ENCODE measurements at regions not wholly inside any gene's neighbourhood (a gene's known extent, or its start where the extent isn't known, plus 50 kb on each side); places are given as distances from the start of the nearest gene placed in this dataset.

DNA sequence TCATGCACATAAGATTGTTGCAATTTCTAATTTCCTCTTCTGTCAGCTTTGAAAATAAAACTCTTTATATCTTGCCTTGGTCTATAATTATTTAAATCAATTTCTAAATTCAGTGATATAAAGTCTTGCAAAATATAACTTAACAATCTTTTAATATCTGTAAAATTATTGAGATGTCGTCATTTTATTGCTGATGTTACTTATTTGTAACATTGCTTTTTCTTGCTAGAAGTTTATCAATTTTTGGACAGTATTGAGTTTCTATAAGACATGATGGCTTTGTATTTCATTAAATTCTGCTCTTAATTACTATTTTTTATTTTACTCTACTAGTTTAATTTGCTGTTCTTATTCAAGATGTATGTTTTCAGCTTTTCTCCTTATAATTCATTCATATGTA is 1036.5 kb downstream of the TMEM182 start:
- no peak overlapping the region for H3K27ac ChIP-seq (ENCODE audit: low read depth, low read length)
- no peaks in the 10 kb centered on the region for H3K4me1 ChIP-seq (ENCODE audit: control insufficient read depth in 1 of 2, insufficient read depth in 2 of 2, low read length in 2 of 2)
- no peak for DNase-seq (ENCODE audit: low read depth, low spot score)
- peaks cover 9 to 20% of the 10 kb centered on the region in 2 experiments; a peak in 2 of 4 replicates for H3K9me3 ChIP-seq (ENCODE audit: control insufficient read depth in 1 of 2, insufficient read depth in 1 of 2, low read depth in 1 of 2, low read length in 2 of 2)
- H4K20me1 ChIP-seq (ENCODE audit: insufficient read depth), result no peaks in the 10 kb centered on the region
- POLR2A ChIA-PET, result no interaction called here
- no peak overlapping the region for H3K9ac ChIP-seq (ENCODE audit: low read length)
- no peak overlapping the region for H3K4me2 ChIP-seq (ENCODE audit: low read length)
- H3K9me2 ChIP-seq (ENCODE audit: insufficient read depth), result no peaks in the 10 kb centered on the region
- H3K4me3 ChIP-seq (replicated peaks in 1 of 2; ENCODE audit: low read depth in 1 of 2, low read length in 2 of 2), result no peak overlapping the region
- no peaks in the 10 kb centered on the region for H3K36me3 ChIP-seq (ENCODE audit: control insufficient read depth in 1 of 2, insufficient read depth in 2 of 2, low read length in 2 of 2)
- CTCF ChIA-PET, result no interaction called here
- no peak overlapping the region for H2AFZ ChIP-seq (ENCODE audit: low read depth, low read length, poor library complexity, severe bottlenecking)
- TF ChIP-seq SRF (IDR thresholded peaks at IDR 0.05; ENCODE audit: low read depth) (no peak), JUND (IDR thresholded peaks at IDR 0.05) (no peak)
- RAD21 ChIA-PET (ENCODE audit: low non-redundant PET in 1 of 2, low total read pairs in 2 of 2, uncharacterized antibody in 2 of 2, unreplicated experiment in 2 of 2), result no interaction called here
- no peaks in the 10 kb centered on the region for H3K79me2 ChIP-seq (ENCODE audit: insufficient read depth, low read length)
- ATAC-seq, result no peak
- intact Hi-C loops (cut with micrococcal nuclease), result no loop called here
- BruUV-seq (replicated peaks), result no TSS peak
- no peaks in the 10 kb centered on the region for H3K27me3 ChIP-seq (ENCODE audit: insufficient read depth, low read length)

DNA sequence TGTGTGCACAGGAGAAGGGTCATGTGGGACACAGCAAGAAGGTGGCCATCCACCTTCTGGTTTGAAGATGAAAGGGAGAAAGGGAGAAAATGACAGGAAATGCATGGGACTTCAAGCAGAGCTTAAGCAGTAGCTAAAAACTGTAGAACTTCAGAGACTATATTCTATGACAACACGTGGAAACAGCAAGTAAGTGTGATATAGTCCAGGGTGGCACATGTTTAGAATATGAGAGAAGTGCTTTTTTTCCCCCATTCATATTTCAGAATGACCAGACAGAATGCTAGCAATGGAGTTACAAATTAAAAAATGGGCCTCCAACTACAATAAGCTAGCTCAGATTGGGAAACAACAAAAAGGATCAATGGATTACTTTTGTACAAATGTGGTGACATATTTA is 1042.2 kb downstream of the TMEM182 start:
- intact Hi-C loops (cut with micrococcal nuclease), result no loop called here
- TF ChIP-seq TCF7L2 (IDR thresholded peaks at IDR 0.05; ENCODE audit: borderline replicate concordance, extremely low read depth, insufficient read depth, insufficient read length) (no peak), EGR1 (IDR thresholded peaks at IDR 0.05; ENCODE audit: low read depth) (no peak)

DNA sequence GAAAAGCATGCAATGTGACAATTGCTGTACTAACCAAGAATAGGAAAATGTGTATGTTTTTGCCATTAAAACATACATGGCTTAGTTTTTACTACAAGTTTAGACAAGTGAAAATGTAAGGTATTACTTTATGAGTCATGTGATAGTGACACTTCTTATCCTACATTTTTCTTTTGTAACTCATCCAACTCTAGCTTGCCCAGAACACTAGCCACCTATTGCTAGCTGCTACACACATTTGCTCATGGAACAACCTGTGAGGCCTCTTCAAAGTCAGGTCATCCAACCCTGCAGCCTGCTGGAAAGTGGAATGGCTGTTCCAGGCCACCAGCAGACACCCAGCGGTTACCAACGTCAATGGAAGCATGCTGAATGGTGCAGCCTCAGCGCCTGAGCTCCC is 1043.9 kb downstream of the TMEM182 start:
- H3K9me3 ChIP-seq (ENCODE audit: control insufficient read depth in 1 of 2, insufficient read depth in 1 of 2, low read depth in 1 of 2, low read length in 2 of 2), result peaks cover 14 to 20% of the 10 kb centered on the region in 2 experiments; a peak in 2 of 4 replicates
- intact Hi-C loops (cut with micrococcal nuclease), result no loop called here
- no TSS peak for BruUV-seq (replicated peaks)

More for the DNA sequence above, 1042.2 kb downstream of the TMEM182 start:
- RAD21 ChIA-PET (ENCODE audit: low non-redundant PET in 1 of 2, low total read pairs in 2 of 2, uncharacterized antibody in 2 of 2, unreplicated experiment in 2 of 2), result no interaction called here
- Histone ChIP-seq H3K9ac (ENCODE audit: low read length) (no peak overlapping the region), H4K20me1 (ENCODE audit: insufficient read depth) (no peaks in the 10 kb centered on the region), H3K4me2 (ENCODE audit: low read length) (no peak overlapping the region), H3K27me3 (ENCODE audit: insufficient read depth, low read length) (no peaks in the 10 kb centered on the region), H3K36me3 (ENCODE audit: control insufficient read depth in 1 of 2, insufficient read depth in 2 of 2, low read length in 2 of 2) (no peaks in the 10 kb centered on the region), H3K27ac (ENCODE audit: low read depth, low read length) (no peak overlapping the region), H3K79me2 (ENCODE audit: insufficient read depth, low read length) (no peaks in the 10 kb centered on the region), H2AFZ (ENCODE audit: low read depth, low read length, poor library complexity, severe bottlenecking) (no peak overlapping the region), H3K9me2 (ENCODE audit: insufficient read depth) (no peaks in the 10 kb centered on the region), H3K9me3 (ENCODE audit: control insufficient read depth in 1 of 2, insufficient read depth in 1 of 2, low read depth in 1 of 2, low read length in 2 of 2) (peaks cover 13 to 20% of the 10 kb centered on the region in 2 experiments; a peak in 2 of 4 replicates), H3K4me3 (replicated peaks in 1 of 2; ENCODE audit: low read depth in 1 of 2, low read length in 2 of 2) (no peak overlapping the region), H3K4me1 (ENCODE audit: control insufficient read depth in 1 of 2, insufficient read depth in 2 of 2, low read length in 2 of 2) (no peaks in the 10 kb centered on the region)
- no peak for ATAC-seq
- BruUV-seq (replicated peaks), result no TSS peak
- DNase-seq (ENCODE audit: low read depth, low spot score), result no peak
- CTCF ChIA-PET, result no interaction called here
- POLR2A ChIA-PET, result no interaction called here

More for the DNA sequence above, 1043.9 kb downstream of the TMEM182 start:
- no peak overlapping the region for H3K4me2 ChIP-seq (ENCODE audit: low read length)
- ChIA-PET RAD21 (ENCODE audit: low non-redundant PET in 1 of 2, low total read pairs in 2 of 2, uncharacterized antibody in 2 of 2, unreplicated experiment in 2 of 2) (no interaction called here), CTCF (no interaction called here), POLR2A (no interaction called here)
- H2AFZ ChIP-seq (ENCODE audit: low read depth, low read length, poor library complexity, severe bottlenecking), result no peak overlapping the region
- no peak for TF ChIP-seq FOSL1 (IDR thresholded peaks at IDR 0.05; ENCODE audit: low read depth)
- TF ChIP-seq POLR2AphosphoS5 (IDR thresholded peaks at IDR 0.05; ENCODE audit: low read depth, low read length), result no peak
- TF ChIP-seq, protein P1, sequence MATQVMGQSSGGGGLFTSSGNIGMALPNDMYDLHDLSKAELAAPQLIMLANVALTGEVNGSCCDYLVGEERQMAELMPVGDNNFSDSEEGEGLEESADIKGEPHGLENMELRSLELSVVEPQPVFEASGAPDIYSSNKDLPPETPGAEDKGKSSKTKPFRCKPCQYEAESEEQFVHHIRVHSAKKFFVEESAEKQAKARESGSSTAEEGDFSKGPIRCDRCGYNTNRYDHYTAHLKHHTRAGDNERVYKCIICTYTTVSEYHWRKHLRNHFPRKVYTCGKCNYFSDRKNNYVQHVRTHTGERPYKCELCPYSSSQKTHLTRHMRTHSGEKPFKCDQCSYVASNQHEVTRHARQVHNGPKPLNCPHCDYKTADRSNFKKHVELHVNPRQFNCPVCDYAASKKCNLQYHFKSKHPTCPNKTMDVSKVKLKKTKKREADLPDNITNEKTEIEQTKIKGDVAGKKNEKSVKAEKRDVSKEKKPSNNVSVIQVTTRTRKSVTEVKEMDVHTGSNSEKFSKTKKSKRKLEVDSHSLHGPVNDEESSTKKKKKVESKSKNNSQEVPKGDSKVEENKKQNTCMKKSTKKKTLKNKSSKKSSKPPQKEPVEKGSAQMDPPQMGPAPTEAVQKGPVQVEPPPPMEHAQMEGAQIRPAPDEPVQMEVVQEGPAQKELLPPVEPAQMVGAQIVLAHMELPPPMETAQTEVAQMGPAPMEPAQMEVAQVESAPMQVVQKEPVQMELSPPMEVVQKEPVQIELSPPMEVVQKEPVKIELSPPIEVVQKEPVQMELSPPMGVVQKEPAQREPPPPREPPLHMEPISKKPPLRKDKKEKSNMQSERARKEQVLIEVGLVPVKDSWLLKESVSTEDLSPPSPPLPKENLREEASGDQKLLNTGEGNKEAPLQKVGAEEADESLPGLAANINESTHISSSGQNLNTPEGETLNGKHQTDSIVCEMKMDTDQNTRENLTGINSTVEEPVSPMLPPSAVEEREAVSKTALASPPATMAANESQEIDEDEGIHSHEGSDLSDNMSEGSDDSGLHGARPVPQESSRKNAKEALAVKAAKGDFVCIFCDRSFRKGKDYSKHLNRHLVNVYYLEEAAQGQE (IDR thresholded peaks at IDR 0.05; ENCODE audit: low read depth), result no peak
- TF ChIP-seq SRF (IDR thresholded peaks at IDR 0.05; ENCODE audit: low read depth), result no peak
- no peak for TF ChIP-seq SIN3A (IDR thresholded peaks at IDR 0.05; ENCODE audit: low read depth)
- no peak for TF ChIP-seq CEBPB (IDR thresholded peaks at IDR 0.05; ENCODE audit: low read depth)
- no peak for TF ChIP-seq CBX3 (IDR thresholded peaks at IDR 0.05; ENCODE audit: low read depth)
- no peak for TF ChIP-seq YY1 (IDR thresholded peaks at IDR 0.05; ENCODE audit: extremely low read depth, insufficient replicate concordance, low read depth, low read length)
- no peak for TF ChIP-seq TCF7L2 (IDR thresholded peaks at IDR 0.05; ENCODE audit: borderline replicate concordance, extremely low read depth, insufficient read depth, insufficient read length)
- DNase-seq (ENCODE audit: low read depth, low spot score), result no peak
- H3K4me3 ChIP-seq (replicated peaks in 1 of 2; ENCODE audit: low read depth in 1 of 2, low read length in 2 of 2), result no peak overlapping the region
- no peaks in the 10 kb centered on the region for H3K9me2 ChIP-seq (ENCODE audit: insufficient read depth)
- H3K36me3 ChIP-seq (ENCODE audit: control insufficient read depth in 1 of 2, insufficient read depth in 2 of 2, low read length in 2 of 2), result no peaks in the 10 kb centered on the region
- no peak overlapping the region for H3K27ac ChIP-seq (ENCODE audit: low read depth, low read length)
- H3K79me2 ChIP-seq (ENCODE audit: insufficient read depth, low read length), result no peaks in the 10 kb centered on the region
- H3K4me1 ChIP-seq (ENCODE audit: control insufficient read depth in 1 of 2, insufficient read depth in 2 of 2, low read length in 2 of 2), result no peaks in the 10 kb centered on the region
- H3K27me3 ChIP-seq (ENCODE audit: insufficient read depth, low read length), result no peaks in the 10 kb centered on the region
- no peak for ATAC-seq
- no peak overlapping the region for H3K9ac ChIP-seq (ENCODE audit: low read length)
- no peaks in the 10 kb centered on the region for H4K20me1 ChIP-seq (ENCODE audit: insufficient read depth)
